ENCODE measurements at regions not wholly inside any gene's neighbourhood (a gene's known extent, or its start where the extent isn't known, plus 50 kb on each side); places are given as distances from the start of the nearest gene placed in this dataset.
"Not testable (repeated sequence)": the region's sequence is repeated elsewhere in the genome, so short reads cannot be mapped to it uniquely, and the experiment has no call there.

GRCh38 chr17:13442361-13442760, 159.4 kb downstream of the HS3ST3A1 start:
- DNase-seq = no peak

GRCh38 chr17:13441873-13442272, 159.9 kb downstream of the HS3ST3A1 start:
- DNase-seq = no peak

- no peak for DNase-seq
Observed at GRCh38 chr17:13437966-13438779, 163.6 kb downstream of the HS3ST3A1 start.

GRCh38 chr17:13435230-13435629, 166.5 kb downstream of the HS3ST3A1 start:
- DNase-seq = no peak

- DNase-seq = no peak
Observed at GRCh38 chr17:13429201-13429600, 172.5 kb downstream of the HS3ST3A1 start.

GRCh38 chr17:13428611-13429042, 173.1 kb downstream of the HS3ST3A1 start:
- DNase-seq = no peak

- no peak for DNase-seq
Observed at GRCh38 chr17:13426991-13427390, 174.7 kb downstream of the HS3ST3A1 start.

GRCh38 chr17:13425390-13425789, 176.3 kb downstream of the HS3ST3A1 start:
- no peak for DNase-seq

GRCh38 chr17:13421581-13422130, 180.1 kb downstream of the HS3ST3A1 start:
- DNase-seq = no peak

- no peak for DNase-seq
Observed at GRCh38 chr17:13420878-13421277, 180.9 kb downstream of the HS3ST3A1 start.

GRCh38 chr17:13420418-13420826, 181.3 kb downstream of the HS3ST3A1 start:
- no peak for DNase-seq

GRCh38 chr17:13419676-13420075, 182.1 kb downstream of the HS3ST3A1 start:
- no peak for DNase-seq

- DNase-seq = no peak
Observed at GRCh38 chr17:13418891-13419290, 182.8 kb downstream of the HS3ST3A1 start.

- DNase-seq = no peak
Observed at GRCh38 chr17:13417381-13417950, 184.3 kb downstream of the HS3ST3A1 start.

GRCh38 chr17:13416748-13417363, 184.9 kb downstream of the HS3ST3A1 start:
- DNase-seq = no peak

- DNase-seq = no peak
Observed at GRCh38 chr17:13415871-13416416, 185.8 kb downstream of the HS3ST3A1 start.

- DNase-seq = not testable (repeated sequence)
Observed at GRCh38 chr17:13415200-13415599, 186.5 kb downstream of the HS3ST3A1 start.

- no peak for DNase-seq
Observed at GRCh38 chr17:13413001-13413400, 188.7 kb downstream of the HS3ST3A1 start.

GRCh38 chr17:13410874-13411273, 190.9 kb downstream of the HS3ST3A1 start:
- no peak for DNase-seq

- DNase-seq = no peak
Observed at GRCh38 chr17:13410214-13410613, 191.5 kb downstream of the HS3ST3A1 start.

- no peak for DNase-seq
Observed at GRCh38 chr17:13409455-13409854, 192.3 kb downstream of the HS3ST3A1 start.

GRCh38 chr17:13407381-13407780, 194.3 kb downstream of the HS3ST3A1 start:
- no peak for DNase-seq

- DNase-seq = no peak
Observed at GRCh38 chr17:13405807-13406206, 195.9 kb downstream of the HS3ST3A1 start.

Measured in CD4-positive, alpha-beta T cell treated with Interferon alpha-2 for 1 hour (primary cell).